ENCODE measurements at regions not wholly inside any gene's neighbourhood (a gene's known extent, or its start where the extent isn't known, plus 50 kb on each side); places are given as distances from the start of the nearest gene placed in this dataset.
"Not testable (repeated sequence)": the region's sequence is repeated elsewhere in the genome, so short reads cannot be mapped to it uniquely, and the experiment has no call there.

DNA sequence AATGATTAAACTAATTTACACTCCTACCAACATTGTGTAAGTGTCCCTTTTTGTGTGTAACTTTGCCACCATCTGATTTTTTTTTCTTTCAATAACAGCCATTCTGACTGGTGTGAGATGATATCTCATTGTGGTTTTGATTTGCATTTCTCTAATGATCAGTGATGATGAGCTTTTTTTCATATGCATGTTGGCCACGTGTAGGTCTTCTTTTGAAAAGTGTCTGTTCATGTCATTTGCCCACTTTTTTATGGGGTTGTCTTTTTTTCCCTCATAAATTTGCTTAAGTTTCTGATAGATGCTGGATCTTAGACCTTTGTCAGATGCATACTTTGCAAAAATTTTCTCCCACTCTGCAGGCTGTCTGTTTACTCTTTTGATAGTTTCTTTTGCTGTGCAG is 102.5 kb upstream of the ZEB2 start:
- not testable (repeated sequence) for DNase-seq (ENCODE audit: low spot score)

DNA sequence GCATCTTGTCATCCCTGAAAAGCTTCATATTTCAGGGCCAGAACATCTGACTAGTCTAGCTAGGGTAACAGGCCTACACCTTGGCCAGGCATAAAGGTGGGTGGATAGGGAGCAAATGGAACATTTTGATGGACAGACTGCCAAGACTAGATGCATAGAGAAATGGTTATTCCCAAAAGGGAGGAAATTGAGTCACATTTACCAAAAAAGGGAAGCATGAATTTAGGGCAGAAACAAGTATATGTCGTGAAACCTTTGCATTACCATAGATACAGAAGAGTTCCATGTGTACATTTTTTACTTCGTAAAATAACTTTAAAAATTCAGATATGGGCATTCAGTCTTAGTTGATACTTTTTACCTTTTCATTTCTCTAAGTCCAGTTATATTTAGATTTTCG is 101.3 kb upstream of the ZEB2 start:
- no peak for DNase-seq (ENCODE audit: low spot score)

DNA sequence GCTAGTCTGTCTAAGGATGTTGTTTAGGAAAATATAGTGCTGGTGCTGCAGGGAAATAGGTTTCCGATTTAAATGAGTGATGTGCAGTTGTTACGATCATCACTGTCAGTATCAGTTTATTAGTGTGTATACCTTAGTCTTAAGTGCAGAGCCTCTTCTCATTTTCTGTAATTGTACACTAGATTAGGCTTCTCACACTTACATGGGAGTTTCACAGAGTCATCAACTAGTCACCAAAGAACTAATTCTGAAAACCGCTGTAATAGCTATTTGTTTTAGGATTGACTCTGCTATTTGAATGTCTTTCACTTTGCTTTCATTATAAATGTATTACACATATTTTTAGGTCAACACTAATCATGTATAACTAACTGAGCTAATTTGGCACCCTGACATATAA is 99.8 kb upstream of the ZEB2 start:
- DNase-seq (ENCODE audit: low spot score), result no peak

DNA sequence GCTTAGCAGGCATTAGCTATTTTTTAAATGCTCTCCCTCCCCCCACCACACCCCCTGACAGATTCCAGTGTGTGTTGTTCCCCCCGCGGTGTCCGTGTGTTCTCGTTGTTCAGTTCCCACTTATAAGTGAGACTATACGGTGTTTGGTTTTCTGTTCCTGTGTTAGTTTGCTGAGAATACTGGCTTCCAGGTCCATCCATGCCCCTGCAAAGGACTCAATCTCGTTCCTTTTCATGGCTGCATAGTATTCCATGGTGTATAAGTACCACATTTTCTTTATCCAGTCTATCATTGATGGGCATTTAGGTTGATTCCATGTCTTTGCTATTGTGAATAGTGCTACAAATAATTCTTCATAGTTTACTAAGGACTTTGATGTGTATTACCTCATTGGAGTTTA is 97.3 kb upstream of the ZEB2 start:
- DNase-seq (ENCODE audit: low spot score), result not testable (repeated sequence)

DNA sequence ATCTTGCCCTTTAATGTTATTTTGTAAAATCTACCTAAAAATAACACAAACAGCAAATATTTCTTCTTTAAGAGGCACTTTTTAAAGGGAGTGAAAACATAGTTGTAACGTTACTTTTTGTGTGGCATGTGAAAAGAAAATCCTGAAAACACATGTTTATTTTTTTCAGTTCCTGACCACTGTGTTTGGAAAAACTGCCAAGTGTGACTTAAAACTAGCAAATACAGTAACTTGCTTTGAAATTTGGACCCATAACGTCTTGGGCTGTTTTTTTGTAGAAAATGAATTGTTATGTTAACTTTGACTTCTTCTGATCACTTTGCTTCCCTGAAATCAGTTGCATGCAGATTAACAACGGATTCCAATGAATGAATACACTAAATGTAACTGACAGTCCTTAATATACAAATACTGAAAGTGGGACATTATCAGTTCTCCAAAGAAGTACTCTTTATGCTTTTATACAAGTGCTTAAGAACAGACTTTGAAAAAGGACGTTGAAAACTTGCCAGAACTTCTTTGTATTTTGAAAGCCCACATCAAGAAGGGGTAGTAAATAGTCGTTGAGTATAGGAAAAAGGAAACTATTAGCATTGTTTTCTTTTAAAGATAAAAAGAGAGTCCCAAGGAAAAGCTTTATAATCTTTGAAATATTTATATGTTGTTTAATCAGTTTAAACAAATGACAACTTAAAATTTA is 96.1 kb upstream of the ZEB2 start:
- DNase-seq (ENCODE audit: low spot score), result no peak

DNA sequence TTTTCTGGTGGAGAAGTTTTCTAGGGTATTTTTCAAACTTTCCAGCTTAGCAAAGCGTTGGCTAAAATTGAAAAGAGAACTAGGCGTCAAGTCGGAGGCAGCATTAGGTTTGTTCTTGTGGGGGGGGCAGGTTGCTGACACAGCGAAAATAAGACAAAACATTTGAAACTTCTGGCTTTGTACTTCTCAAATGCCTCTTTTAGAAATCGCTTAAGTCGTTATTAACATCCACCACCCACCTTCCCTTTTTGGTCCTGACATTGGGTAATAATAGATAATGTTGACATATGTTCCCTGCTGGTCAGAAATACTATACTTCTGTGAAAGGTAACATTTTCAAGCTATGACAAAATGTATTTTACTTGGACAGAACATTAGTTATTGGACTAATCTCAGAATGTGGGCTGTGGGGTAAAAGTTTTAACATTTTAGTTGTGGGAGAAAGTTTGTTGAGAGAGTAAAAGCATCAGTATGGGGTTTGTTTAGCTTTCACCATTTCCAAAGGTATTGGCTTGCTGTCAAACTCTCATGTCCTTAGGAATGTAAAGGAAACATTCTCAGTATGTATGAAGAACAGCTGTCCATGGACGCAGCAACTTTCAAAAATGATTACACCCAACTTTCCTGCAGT is 88.1 kb upstream of the ZEB2 start:
- DNase-seq (ENCODE audit: low spot score), result no peak

DNA sequence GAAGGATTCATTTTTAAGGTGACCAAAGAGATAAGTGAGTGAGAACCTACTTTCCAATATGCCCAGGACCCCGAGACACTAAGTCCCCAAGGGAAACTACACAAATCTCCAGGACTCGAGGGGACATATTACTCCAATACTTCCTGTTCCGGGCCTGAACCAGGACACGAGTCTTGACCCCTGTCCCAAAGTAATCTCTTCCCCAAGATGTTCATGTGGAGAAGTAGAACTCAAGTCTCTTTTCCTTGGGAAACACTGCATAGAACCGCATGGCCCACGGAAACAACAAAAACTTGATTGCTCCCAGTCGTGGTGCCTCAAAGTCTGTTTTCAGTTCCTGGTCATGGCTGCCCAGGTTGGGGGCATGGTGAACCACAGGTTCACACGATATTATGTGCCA is 87.2 kb upstream of the ZEB2 start:
- DNase-seq (ENCODE audit: low spot score), result no peak

DNA sequence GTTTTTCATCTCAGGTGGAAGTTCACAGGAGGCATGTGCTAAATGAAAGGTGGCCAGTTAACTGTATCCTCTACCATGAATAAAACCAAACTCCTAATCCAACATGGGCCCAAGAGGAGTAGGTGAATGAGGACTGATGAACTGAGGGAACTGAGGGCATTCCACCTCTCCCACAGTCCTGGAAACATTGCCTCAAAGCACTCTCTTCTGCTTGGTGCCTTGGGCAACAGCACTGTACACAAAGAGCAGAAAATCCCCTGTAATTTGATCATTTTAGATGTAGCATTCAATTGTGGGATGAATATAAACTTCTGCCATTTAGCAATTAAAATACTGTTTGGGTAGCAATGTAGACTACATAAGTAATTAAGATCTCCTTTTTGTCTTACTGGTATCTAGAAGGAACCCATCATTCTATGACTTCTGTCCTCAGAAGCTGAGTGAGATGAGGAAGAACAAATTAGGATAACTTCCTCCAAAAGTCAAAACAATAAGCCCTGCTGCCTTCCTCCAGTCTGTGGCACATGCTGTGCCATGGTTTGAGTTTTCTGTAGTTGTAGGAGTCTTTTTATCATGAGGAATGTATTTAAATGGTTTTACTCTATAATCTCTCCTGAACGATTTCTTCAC is 86.7 kb upstream of the ZEB2 start:
- no peak for DNase-seq (ENCODE audit: low spot score)

DNA sequence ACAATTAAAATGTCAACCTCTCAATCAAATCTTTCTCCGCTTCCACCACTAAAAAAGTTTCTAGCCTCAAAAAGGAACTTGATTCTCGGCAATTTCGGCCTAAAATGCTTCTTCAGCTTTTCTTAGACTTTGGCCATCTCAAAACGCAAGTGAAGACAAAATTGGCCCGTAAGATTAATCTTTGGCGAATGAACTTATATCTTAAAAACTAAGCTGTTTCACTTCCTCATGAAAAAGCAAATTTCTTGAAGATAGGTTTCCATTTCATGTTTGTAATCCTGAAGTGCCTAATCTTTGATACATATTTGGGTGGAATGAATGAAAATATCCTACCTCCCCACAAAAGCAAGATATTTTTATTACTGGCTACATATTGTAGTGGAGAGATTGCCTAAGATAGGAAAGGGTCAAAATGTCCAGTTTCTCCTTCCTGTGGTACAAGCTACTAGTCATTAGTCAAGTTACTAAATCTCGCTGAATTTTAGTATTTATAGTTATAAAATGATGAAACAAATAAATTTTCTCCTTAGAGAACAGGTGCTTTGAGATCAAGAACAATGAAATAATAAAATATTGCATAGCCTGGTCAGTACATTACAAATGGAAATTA is 85.4 kb upstream of the ZEB2 start:
- no peak for DNase-seq (ENCODE audit: low spot score)

DNA sequence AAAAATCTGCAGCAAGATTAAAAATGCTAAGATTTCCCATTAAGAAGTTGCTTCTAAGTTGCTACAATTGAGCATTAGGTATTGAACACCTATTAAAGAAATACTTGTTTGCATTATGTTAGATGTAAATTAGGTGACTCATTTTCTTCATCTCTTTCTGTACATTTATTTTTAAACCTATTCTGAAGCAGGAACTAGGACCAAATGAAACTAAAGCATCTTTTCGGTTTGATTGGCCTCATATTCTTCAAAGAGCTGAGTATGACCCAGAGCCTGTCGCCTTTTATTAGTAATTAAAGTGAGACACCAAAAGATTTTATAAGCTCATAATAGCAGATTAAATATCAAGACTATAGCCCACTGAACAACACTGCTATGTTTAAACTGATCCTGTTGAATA is 83.4 kb upstream of the ZEB2 start:
- DNase-seq (ENCODE audit: low spot score), result no peak

DNA sequence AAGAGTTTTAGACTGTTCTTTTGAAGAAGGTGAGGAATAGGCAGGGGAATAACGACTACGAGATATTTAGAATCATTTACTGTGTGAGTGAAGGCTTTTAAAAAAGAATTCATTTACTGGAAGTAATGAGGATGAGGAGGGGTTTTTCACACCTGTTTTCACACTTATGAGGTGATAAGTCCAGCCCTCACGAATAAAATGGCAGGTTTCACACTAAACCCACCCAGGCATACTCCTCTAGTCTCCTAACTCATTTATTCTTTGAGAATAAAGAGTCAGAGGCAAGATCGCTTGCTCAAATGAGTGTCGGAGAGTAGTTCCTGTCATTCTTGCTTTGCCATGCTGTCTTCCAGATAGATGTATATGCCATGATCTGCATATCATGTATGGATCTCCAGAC is 79.0 kb upstream of the ZEB2 start:
- DNase-seq (ENCODE audit: low spot score), result no peak

DNA sequence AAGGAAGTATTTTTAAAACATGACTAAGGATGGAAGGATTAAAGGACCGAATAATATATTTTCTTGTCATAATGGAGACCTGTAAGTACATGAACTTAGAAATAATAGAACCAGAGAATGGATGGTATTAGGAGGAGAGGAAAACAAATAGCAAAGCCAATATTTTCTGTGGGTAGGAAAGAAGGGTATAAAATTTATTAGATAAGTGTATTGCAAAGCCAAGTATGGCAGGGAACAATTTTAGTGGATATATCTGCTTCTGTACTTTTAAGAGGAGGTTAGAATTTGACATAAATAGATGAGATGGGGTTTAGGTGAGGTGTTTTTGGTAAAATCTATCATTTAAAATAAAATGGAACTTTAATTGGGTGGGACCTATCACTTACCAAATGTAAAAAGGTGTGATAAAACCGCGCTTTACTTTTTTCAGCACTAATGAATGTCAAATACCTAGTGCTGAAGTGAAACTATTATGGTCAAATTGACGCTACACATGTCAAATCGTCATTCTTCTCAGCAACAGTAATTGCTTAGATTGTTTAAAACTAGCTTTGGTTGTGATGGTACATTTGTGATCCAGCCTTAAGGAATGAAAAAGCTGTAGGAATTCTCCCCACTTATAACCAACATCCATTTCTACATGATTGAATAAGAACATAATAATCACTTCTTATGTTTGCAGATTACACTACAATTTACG is 78.1 kb upstream of the ZEB2 start:
- no peak for DNase-seq (ENCODE audit: low spot score)

DNA sequence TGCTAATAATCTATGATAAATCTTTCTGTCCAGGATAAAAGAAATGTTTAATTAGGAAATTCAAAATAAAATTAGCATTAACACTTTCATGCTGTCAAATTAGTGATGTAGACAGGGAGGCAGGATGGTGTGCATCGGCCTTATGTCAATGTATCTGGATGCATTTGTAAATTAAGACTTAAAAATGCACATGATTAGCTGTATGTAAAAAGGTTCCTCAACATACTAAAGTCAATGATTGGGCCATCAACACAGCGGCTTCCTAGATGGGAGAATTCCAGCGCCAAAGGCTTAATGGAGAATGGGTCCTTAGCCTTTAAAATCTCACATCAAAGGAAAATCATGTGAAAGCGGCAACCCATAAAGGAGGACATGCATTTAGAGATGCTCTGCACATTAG is 77.5 kb upstream of the ZEB2 start:
- no peak for DNase-seq (ENCODE audit: low spot score)

DNA sequence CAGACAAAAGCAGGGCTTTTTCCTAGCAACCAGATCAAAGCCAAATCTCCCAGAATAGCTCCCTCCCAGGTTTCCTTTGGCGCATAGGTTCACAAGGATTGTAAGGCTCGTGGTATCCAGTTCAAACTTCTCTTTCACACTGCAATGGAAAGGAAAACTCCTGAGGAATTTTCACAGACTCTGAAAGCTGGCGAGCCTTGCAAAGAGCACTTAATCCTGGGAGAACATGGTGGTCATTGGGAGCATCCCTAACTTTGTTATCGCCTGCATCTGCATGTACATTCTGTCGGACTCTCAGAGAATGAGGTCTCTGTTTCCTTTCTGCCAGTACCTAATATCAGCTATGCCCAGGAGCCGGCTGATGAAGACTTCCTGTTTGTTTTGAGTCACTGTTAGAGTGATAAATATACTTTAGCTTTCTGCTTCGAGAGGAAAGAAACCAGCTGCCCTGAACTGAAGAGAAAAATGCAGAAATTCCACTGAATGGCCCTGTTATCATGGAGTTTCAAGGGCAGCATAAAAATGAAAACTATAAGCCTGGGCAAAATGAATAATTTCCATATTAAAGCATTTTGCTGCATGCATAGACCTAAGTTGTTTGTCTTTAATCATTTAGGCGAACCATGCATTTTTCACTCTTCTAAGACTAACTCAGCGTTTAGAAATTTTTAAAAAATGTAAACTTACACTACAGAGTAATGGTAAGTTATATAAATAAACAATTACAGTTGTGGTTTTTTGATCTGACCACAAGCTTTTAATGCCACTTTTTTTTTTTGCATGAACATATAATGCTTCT is 76.4 kb upstream of the ZEB2 start:
- DNase-seq (ENCODE audit: low spot score), result no peak

DNA sequence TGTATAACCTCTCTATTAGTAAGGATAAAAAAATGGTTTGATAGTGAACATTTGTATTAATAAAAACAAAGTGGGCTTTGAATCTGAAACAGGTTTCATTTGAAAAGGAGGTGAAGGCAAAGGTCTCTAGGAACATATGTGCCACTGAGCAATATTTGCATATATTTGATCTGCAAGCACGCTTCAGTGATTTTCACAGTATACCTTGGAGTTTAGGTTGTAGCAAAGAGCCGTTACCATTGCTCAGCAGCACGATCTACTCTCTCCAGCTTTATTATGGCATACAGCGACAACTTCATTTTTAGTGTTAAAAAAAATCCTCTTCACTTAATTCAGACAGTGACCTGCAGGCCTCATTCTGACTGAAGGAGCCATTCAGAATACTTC is 75.8 kb upstream of the ZEB2 start:
- DNase-seq (ENCODE audit: low spot score), result no peak

DNA sequence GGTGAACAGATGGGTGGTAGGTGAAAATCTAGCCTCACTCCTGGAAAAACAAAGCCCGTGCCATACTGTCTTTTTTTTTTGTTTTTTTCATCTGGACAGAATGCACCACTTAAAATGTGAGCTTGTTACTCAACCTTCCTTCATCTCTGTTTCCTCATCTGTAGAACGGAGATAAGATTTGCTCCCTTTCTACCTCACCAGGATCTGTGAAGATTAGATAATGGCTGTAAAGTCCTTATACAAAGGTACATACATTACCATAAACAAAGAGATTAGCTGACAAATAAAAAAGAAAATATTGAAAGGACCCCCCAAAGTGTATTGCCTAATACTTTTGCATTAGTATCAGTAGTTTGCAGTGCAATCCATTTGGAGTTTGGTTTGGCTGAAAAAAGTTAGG is 75.4 kb upstream of the ZEB2 start:
- DNase-seq (ENCODE audit: low spot score), result no peak

DNA sequence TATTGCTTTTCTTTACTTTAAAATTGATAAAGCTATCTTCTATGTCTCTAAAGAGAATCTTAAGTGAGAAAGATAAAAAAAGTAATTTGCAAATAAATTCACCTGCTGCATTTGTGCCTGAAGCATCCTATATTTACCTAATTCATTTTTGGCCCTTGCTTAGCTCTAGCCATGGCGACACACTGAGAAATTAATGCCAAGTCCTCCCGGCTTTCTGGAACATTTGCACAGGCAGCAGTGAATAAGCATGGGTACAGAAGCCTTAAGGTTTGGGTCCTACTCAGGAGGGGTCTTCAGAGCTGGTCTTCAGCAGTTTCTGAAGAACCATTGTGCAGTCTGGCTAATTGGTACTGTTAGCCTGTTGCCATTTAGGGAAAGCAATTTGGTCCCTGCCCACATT is 73.9 kb upstream of the ZEB2 start:
- DNase-seq (ENCODE audit: low spot score), result no peak

DNA sequence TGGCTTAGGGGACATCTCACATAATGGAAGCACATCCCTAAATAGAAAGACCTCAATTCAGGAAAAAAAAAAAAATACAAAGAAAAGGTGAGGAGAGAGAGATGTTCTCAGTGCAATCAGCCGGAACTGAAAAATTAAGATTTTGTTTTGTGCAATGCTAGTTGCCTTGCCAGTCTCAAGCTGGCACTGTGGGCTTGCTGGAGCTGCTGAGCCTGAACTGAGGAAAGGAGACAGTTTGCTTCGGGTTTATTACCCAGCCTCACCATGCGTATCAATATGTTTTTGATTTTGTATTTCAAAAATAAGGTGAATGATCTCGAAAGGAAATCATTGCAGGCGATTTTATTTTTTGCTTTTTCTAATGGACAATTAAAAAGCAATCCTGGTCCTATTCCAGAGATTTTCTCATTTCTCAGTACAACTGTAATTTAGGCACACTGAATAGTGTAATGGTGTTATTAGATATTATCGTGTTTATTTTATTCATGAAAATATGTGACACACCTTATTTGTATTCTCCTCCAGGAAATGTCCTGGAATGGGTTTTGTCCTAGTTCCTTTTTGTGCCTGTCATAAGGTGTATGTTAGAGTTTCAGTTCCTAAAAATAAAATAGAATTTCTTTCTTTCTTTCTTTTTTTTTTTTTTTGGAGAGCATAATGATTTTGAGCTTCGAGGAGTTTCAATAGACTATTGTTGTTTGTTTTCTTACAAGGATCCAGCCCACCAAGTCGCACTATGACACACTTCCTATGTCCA is 72.8 kb upstream of the ZEB2 start:
- DNase-seq (ENCODE audit: low spot score), result no peak

DNA sequence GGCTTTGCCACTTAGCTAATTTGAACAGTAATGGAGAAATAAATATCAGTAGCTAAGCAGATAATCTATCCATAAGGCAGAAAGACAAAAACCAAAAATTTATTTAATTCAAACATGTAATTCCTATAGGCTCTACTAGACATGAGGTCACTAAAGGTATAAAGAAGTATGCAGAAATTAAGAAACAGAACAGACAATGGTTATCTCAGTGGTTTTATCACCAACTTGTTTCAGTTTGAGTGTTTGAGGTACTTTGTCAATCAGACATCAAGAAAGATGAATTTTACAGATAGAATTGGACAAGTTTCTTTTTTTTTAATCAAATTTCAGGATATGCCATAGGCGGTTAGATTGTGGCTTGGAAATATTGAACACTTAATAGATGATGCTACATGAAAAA is 67.4 kb upstream of the ZEB2 start:
- no peak for DNase-seq (ENCODE audit: low spot score)

DNA sequence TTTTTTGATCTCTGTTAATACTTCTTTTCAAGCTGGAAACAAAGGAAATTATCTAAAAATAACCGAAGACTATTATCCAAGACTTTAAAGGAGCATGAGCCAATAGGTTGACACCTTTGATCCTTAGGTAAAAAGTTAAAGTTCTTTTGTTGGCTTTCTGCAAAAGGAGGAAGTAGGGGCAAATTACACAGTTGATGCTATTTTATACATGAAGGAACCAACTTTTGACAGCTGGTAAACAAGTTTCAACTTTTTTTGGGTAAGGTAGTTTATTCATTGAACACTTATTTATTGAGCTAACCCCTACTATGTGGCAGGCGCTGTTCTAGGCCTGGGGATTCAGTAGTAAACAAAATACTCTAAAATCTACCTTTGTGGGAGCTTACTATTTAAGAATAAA is 66.6 kb upstream of the ZEB2 start:
- no peak for DNase-seq (ENCODE audit: low spot score)

Measured in iPS-NIHi11 (cell line).